Loucy (cell line): ENCODE measurements at regions not wholly inside any gene's neighbourhood (a gene's known extent, or its start where the extent isn't known, plus 50 kb on each side); places are given as distances from the start of the nearest gene placed in this dataset.

Source experiments
- H2AFZ ChIP-seq: fragments of 200-600 bp; sonication (generic); 2 replicates; pipeline ENCODE4 v1.6.0; 2016; ENCODE audit warnings: antibody characterized with exemption, mild to moderate bottlenecking, low read length, moderate library complexity
- H3F3A ChIP-seq: fragments of 200-600 bp; 2 replicates; pipeline ENCODE4 v1.6.0; 2016; ENCODE audit warnings: antibody characterized with exemption, low read depth, mild to moderate bottlenecking
- H3K27me3 ChIP-seq: fragments of 200-600 bp; sonication (generic); 2 replicates; pipeline ENCODE4 v1.6.1; 2014; ENCODE audit warnings: low read length, mild to moderate bottlenecking; ENCODE audit not compliant: insufficient read depth, poor library complexity, severe bottlenecking
- H3K36me3 ChIP-seq: fragments of 200-600 bp; sonication (generic); 2 replicates; pipeline ENCODE4 v1.6.1; 2016; ENCODE audit warnings: low read length; ENCODE audit not compliant: insufficient read depth
- H3K4me1 ChIP-seq: fragments of 200-600 bp; sonication (generic); 2 replicates; pipeline ENCODE4 v1.5.1; 2014; ENCODE audit warnings: low read length, mild to moderate bottlenecking; ENCODE audit not compliant: insufficient read depth, poor library complexity, severe bottlenecking
- H3K4me2 ChIP-seq: fragments of 200-600 bp; sonication (generic); 2 replicates; pipeline ENCODE4 v1.6.0; 2014; ENCODE audit warnings: antibody characterized with exemption, low read length, low read depth, mild to moderate bottlenecking; ENCODE audit not compliant: poor library complexity, severe bottlenecking
- H3K4me3 ChIP-seq: fragments of 200-600 bp; sonication (generic); 2 replicates; pipeline ENCODE4 v1.5.1; 2014; ENCODE audit warnings: low read length, mild to moderate bottlenecking, mixed read lengths; ENCODE audit not compliant: poor library complexity, severe bottlenecking
- H3K79me2 ChIP-seq: fragments of 200-600 bp; sonication (generic); 2 replicates; pipeline ENCODE4 v1.6.1; 2014; ENCODE audit warnings: low read length; ENCODE audit not compliant: insufficient read depth
- H3K9ac ChIP-seq: fragments of 200-600 bp; sonication (generic); 2 replicates; pipeline ENCODE4 v1.6.0; 2014; ENCODE audit warnings: mild to moderate bottlenecking, low read depth, low read length, moderate library complexity; ENCODE audit not compliant: poor library complexity, severe bottlenecking
- H3K9me2 ChIP-seq: fragments of 200-600 bp; sonication (generic); replicated peaks from 2 replicates; pipeline ENCODE4 v1.6.1; 2016; ENCODE audit warnings: low read depth, low read length, mixed read lengths
- H3K9me3 ChIP-seq: fragments of 200-600 bp; sonication (generic); 2 replicates; pipeline ENCODE4 v1.6.1; 2014; ENCODE audit warnings: mild to moderate bottlenecking, antibody characterized with exemption, low read length, low read depth; ENCODE audit not compliant: insufficient read depth
- H4K20me1 ChIP-seq: fragments of 200-600 bp; sonication (generic); 2 replicates; pipeline ENCODE4 v1.6.0; 2014; ENCODE audit warnings: antibody characterized with exemption, low read length, mild to moderate bottlenecking; ENCODE audit not compliant: insufficient read depth, poor library complexity, severe bottlenecking
- CTCF ChIP-seq: fragments of 200-600 bp; sonication (generic); conservative IDR thresholded peaks from 2 replicates; pipeline ENCODE4 v1.5.1; 2014; ENCODE audit warnings: mild to moderate bottlenecking, antibody characterized with exemption, low read length
- EZH2phosphoT487 ChIP-seq: fragments of 200-600 bp; IDR thresholded peaks from 2 replicates; pipeline ENCODE4 v1.6.1; 2018; ENCODE audit warnings: antibody characterized with exemption, mild to moderate bottlenecking, moderate library complexity, borderline replicate concordance

DNA sequence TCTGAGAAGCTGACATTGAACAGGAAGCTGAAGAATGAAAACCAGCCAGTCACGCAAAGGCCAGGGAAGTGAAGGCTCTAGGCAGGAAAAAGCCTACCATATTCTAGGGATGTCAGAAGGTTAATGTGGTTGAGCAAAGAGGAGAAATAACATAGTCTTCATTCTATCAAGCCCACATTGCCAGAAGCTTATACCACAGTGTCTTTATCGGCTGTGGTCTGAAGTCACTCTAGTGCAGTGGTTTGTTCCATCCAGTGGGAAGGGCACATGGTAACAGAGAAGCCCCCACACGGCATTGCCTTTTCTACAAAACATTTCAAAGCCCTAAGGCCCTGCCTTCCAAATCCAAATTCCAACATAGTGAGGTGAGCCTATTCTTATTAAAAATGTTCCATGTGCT, 311.3 kb downstream of the TNS1 start:
- Histone ChIP-seq H3K9ac (no peak overlapping the region), H3K4me2 (no peak overlapping the region), H3K36me3 (no peaks in the 10 kb centered on the region), H4K20me1 (no peaks in the 10 kb centered on the region), H3K79me2 (no peaks in the 10 kb centered on the region), H3K27me3 (no peaks in the 10 kb centered on the region), H3K4me1 (no peaks in the 10 kb centered on the region), H2AFZ (no peak overlapping the region), H3K4me3 (no peak overlapping the region), H3K9me2 (no peaks in the 10 kb centered on the region), H3K9me3 (no peaks in the 10 kb centered on the region), H3F3A (no peaks in the 10 kb centered on the region)
- TF ChIP-seq CTCF: no peak
- TF ChIP-seq EZH2phosphoT487: no peak

GRCh38 chr2:217689053-217689452, 313.7 kb downstream of the TNS1 start:
- Histone ChIP-seq H3K79me2 (no peaks in the 10 kb centered on the region), H3K4me3 (no peak overlapping the region), H3K36me3 (no peaks in the 10 kb centered on the region), H2AFZ (no peak overlapping the region), H3F3A (no peaks in the 10 kb centered on the region), H4K20me1 (no peaks in the 10 kb centered on the region), H3K9me2 (no peaks in the 10 kb centered on the region), H3K9me3 (no peaks in the 10 kb centered on the region), H3K27me3 (no peaks in the 10 kb centered on the region), H3K9ac (no peak overlapping the region), H3K4me2 (no peak overlapping the region), H3K4me1 (no peaks in the 10 kb centered on the region)
- TF ChIP-seq EZH2phosphoT487 (no peak), CTCF (no peak)

GRCh38 chr2:217688494-217688893, 314.3 kb downstream of the TNS1 start:
- Histone ChIP-seq H3K4me2 (no peak overlapping the region), H3K4me3 (no peak overlapping the region), H3K79me2 (no peaks in the 10 kb centered on the region), H3K9ac (no peak overlapping the region), H4K20me1 (no peaks in the 10 kb centered on the region), H3K27me3 (no peaks in the 10 kb centered on the region), H2AFZ (no peak overlapping the region), H3K4me1 (no peaks in the 10 kb centered on the region), H3F3A (no peaks in the 10 kb centered on the region), H3K36me3 (no peaks in the 10 kb centered on the region), H3K9me2 (no peaks in the 10 kb centered on the region), H3K9me3 (no peaks in the 10 kb centered on the region)
- TF ChIP-seq EZH2phosphoT487 (no peak), CTCF (no peak)
